HG03159 (cell line): ENCODE measurements at regions not wholly inside any gene's neighbourhood (a gene's known extent, or its start where the extent isn't known, plus 50 kb on each side); places are given as distances from the start of the nearest gene placed in this dataset.

Source experiments
- ATAC-seq: cut with Tn5 transposase; IDR thresholded peaks from one replicate; pipeline ENCODE4 v1.9.1; 2021; ENCODE audit warnings: mild to moderate bottlenecking, moderate library complexity; ENCODE audit not compliant: unreplicated experiment

- peak; percentile 61 for ATAC-seq
Observed at GRCh38 chr15:38671675-38672254, 107.2 kb upstream of the RASGRP1 start.

GRCh38 chr15:38672273-38672672 is 107.7 kb upstream of the RASGRP1 start:
- ATAC-seq, result no peak

GRCh38 chr15:38672814-38673670 is 108.4 kb upstream of the RASGRP1 start:
- ATAC-seq, result peak; percentile 35

GRCh38 chr15:38674448-38674847 is 109.8 kb upstream of the RASGRP1 start:
- no peak for ATAC-seq

- no peak for ATAC-seq
Observed at GRCh38 chr15:38678281-38678680, 113.7 kb upstream of the RASGRP1 start.

- no peak for ATAC-seq
Observed at GRCh38 chr15:38680775-38681174, 116.2 kb upstream of the RASGRP1 start.

- ATAC-seq, result no peak
Observed at GRCh38 chr15:38682363-38682762, 117.7 kb upstream of the RASGRP1 start.

- peak; percentile 32 for ATAC-seq
Observed at GRCh38 chr15:38682861-38683260, 118.2 kb upstream of the RASGRP1 start.

- ATAC-seq, result peak; percentile 81
Observed at GRCh38 chr15:38683382-38684242, 119.0 kb upstream of the RASGRP1 start.

GRCh38 chr15:38684440-38685010 is 119.9 kb upstream of the RASGRP1 start:
- no peak for ATAC-seq

GRCh38 chr15:38685686-38686339 is 121.2 kb upstream of the RASGRP1 start:
- ATAC-seq, result no peak

- no peak for ATAC-seq
Observed at GRCh38 chr15:38687340-38687739, 122.7 kb upstream of the RASGRP1 start.

- no peak for ATAC-seq
Observed at GRCh38 chr15:38687775-38688495, 123.3 kb upstream of the RASGRP1 start.

GRCh38 chr15:38688761-38689160 is 124.1 kb upstream of the RASGRP1 start:
- no peak for ATAC-seq

GRCh38 chr15:38689522-38689921 is 124.9 kb upstream of the RASGRP1 start:
- no peak for ATAC-seq

- ATAC-seq, result no peak
Observed at GRCh38 chr15:38690216-38690615, 125.6 kb upstream of the RASGRP1 start.

- peak; percentile 43 for ATAC-seq
Observed at GRCh38 chr15:38690719-38691332, 126.2 kb upstream of the RASGRP1 start.

GRCh38 chr15:38691377-38691776 is 126.8 kb upstream of the RASGRP1 start:
- no peak for ATAC-seq

GRCh38 chr15:38691965-38692788 is 127.6 kb upstream of the RASGRP1 start:
- no peak for ATAC-seq
